IPS-NIHi7 (cell line): ENCODE measurements at regions not wholly inside any gene's neighbourhood (a gene's known extent, or its start where the extent isn't known, plus 50 kb on each side); places are given as distances from the start of the nearest gene placed in this dataset.

Source experiments
- DNase-seq: peaks from one replicate; pipeline ENCODE4 v3.0.0; 2012; ENCODE audit warnings: mixed read lengths; ENCODE audit errors: extremely low spot score

GRCh38 chr3:152516216-152516615 lies 247.5 kb downstream of the MBNL1 start:
- DNase-seq = no peak

GRCh38 chr3:152517502-152517901 lies 248.8 kb downstream of the MBNL1 start:
- DNase-seq = no peak

- DNase-seq = no peak
Measured at GRCh38 chr3:152518346-152518745, 249.6 kb downstream of the MBNL1 start.

- no peak for DNase-seq
Measured at GRCh38 chr3:152519376-152519775, 250.6 kb downstream of the MBNL1 start.

- no peak for DNase-seq
Measured at GRCh38 chr3:152522036-152522435, 253.3 kb downstream of the MBNL1 start.

- no peak for DNase-seq
Measured at GRCh38 chr3:152524198-152525140, 255.7 kb downstream of the MBNL1 start.

GRCh38 chr3:152531717-152532116 lies 263.0 kb downstream of the MBNL1 start:
- DNase-seq = no peak

- no peak for DNase-seq
Measured at GRCh38 chr3:152538518-152538917, 269.8 kb downstream of the MBNL1 start.

- peak; percentile 29 for DNase-seq
Measured at GRCh38 chr3:152539191-152539764, 270.5 kb downstream of the MBNL1 start.

GRCh38 chr3:152540120-152540519 lies 271.4 kb downstream of the MBNL1 start:
- no peak for DNase-seq

- DNase-seq = no peak
Measured at GRCh38 chr3:152547153-152547552, 278.4 kb downstream of the MBNL1 start.

GRCh38 chr3:152549263-152549662 lies 280.5 kb downstream of the MBNL1 start:
- no peak for DNase-seq

GRCh38 chr3:152550284-152550683 lies 281.6 kb downstream of the MBNL1 start:
- no peak for DNase-seq

- DNase-seq = no peak
Measured at GRCh38 chr3:152554980-152555379, 280.0 kb upstream of the P2RY1 start.

GRCh38 chr3:152555666-152556291 lies 279.2 kb upstream of the P2RY1 start:
- no peak for DNase-seq

GRCh38 chr3:152556731-152557254 lies 278.1 kb upstream of the P2RY1 start:
- no peak for DNase-seq

GRCh38 chr3:152557302-152557999 lies 277.5 kb upstream of the P2RY1 start:
- no peak for DNase-seq

- DNase-seq = no peak
Measured at GRCh38 chr3:152558386-152558785, 276.5 kb upstream of the P2RY1 start.

GRCh38 chr3:152559246-152559645 lies 275.7 kb upstream of the P2RY1 start:
- DNase-seq = no peak

GRCh38 chr3:152564459-152564858 lies 270.5 kb upstream of the P2RY1 start:
- DNase-seq = no peak

GRCh38 chr3:152574461-152575079 lies 260.4 kb upstream of the P2RY1 start:
- DNase-seq = peak; percentile 59
